ENCODE measurements at regions not wholly inside any gene's neighbourhood (a gene's known extent, or its start where the extent isn't known, plus 50 kb on each side); places are given as distances from the start of the nearest gene placed in this dataset.

DNA sequence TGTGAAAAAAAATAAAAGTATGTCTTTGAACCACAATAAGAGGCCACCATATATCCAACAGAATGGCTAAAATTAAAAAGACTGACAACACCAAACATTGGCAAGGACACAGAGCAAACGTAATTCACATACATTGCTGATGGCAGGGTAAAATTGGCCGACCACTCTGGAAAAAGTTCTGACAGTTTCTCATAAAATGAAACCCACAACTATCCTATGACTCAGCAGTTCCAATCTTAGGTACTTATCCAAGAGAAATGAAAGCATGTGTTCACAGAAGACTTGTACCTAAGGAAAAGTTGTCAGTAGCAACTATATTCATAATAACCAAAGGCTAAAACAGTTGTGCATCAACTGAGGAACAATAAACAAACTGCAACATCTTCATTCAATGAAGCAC lies 357.3 kb upstream of the XYLT1 start:
- in situ Hi-C loops (cut with HindIII; ENCODE audit: low sequenced_read_pairs) = no loop called here
- DNase-seq (ENCODE audit: low read depth) = peak; percentile 92
- TF ChIP-seq, protein P1, sequence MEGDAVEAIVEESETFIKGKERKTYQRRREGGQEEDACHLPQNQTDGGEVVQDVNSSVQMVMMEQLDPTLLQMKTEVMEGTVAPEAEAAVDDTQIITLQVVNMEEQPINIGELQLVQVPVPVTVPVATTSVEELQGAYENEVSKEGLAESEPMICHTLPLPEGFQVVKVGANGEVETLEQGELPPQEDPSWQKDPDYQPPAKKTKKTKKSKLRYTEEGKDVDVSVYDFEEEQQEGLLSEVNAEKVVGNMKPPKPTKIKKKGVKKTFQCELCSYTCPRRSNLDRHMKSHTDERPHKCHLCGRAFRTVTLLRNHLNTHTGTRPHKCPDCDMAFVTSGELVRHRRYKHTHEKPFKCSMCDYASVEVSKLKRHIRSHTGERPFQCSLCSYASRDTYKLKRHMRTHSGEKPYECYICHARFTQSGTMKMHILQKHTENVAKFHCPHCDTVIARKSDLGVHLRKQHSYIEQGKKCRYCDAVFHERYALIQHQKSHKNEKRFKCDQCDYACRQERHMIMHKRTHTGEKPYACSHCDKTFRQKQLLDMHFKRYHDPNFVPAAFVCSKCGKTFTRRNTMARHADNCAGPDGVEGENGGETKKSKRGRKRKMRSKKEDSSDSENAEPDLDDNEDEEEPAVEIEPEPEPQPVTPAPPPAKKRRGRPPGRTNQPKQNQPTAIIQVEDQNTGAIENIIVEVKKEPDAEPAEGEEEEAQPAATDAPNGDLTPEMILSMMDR (IDR thresholded peaks at IDR 0.05; ENCODE audit: low read depth, low read length, missing control alignments) = no peak
- H3K4me3 ChIP-seq (ENCODE audit: low read depth, low read length) = no peak overlapping the region

DNA sequence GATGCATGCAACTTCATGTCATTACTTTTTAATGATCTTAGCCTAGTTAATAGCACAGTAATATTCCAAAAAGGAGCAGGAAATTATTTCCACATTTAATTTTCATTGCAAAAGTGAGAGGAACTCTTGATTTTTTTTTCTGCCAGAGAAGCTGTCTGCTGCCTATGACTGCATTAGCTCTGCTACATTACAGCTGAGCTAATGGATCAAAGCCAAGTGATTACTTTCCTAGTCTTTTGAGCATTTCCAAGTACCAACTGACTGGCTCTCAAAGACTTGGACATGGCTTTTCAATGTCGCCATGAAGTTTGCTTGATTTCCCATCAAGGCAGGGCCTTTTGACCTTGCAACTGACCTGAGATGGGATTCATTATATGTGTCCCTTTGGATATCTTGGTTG lies 356.6 kb upstream of the XYLT1 start:
- TF ChIP-seq, protein P1 (IDR thresholded peaks at IDR 0.05; ENCODE audit: low read depth, low read length, missing control alignments) = no peak
- DNase-seq (ENCODE audit: low read depth) = peak; percentile 54

DNA sequence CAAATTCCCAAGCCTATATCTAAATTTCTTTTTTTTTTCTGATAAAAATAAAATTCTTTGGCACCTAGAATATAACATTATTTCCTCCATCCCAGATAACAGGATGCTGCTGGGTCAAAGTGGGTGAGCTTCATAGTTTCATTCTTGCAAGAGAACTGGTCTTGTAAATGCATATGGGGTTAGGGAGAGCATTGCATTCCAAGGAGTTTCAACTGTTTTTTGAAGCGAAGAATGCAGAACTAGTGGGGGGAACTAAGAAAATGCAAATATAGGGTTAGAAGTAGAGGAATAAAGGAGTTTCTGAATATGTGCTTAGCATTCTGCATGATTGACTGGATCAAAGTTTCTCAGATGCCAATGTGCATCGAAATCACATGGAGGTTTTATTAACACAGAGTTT lies 347.2 kb upstream of the XYLT1 start:
- no peak for DNase-seq (ENCODE audit: low read depth)
- no peak overlapping the region for H3K4me3 ChIP-seq (ENCODE audit: low read depth, low read length)
- TF ChIP-seq, protein P1 (IDR thresholded peaks at IDR 0.05; ENCODE audit: low read depth, low read length, missing control alignments) = no peak
- in situ Hi-C loops (cut with HindIII; ENCODE audit: low sequenced_read_pairs) = no loop called here

More for the DNA sequence above, 356.6 kb upstream of the XYLT1 start:
- H3K4me3 ChIP-seq (ENCODE audit: low read depth, low read length) = no peak overlapping the region
- in situ Hi-C loops (cut with HindIII; ENCODE audit: low sequenced_read_pairs) = no loop called here

DNA sequence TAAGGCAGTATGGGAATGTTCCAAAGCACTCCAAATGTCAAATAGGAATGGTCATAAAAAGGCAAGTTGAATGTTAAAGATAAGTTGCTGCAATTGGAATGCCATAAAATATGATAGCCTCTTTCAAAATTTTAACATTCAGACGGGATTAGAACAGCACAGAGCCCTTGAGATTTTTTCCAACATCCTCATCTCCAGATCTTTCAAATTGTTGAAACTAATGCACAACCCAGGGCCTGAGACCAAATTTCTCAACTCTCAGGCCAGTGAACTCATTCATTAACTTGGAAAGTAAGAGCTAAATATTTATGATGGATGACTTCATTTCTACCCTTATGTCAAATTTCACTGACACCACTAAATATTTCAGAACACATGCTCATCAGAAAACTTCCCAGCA lies 346.5 kb upstream of the XYLT1 start:
- no peak overlapping the region for H3K4me3 ChIP-seq (ENCODE audit: low read depth, low read length)
- DNase-seq (ENCODE audit: low read depth) = no peak
- TF ChIP-seq, protein P1 (IDR thresholded peaks at IDR 0.05; ENCODE audit: low read depth, low read length, missing control alignments) = no peak
- in situ Hi-C loops (cut with HindIII; ENCODE audit: low sequenced_read_pairs) = no loop called here

DNA sequence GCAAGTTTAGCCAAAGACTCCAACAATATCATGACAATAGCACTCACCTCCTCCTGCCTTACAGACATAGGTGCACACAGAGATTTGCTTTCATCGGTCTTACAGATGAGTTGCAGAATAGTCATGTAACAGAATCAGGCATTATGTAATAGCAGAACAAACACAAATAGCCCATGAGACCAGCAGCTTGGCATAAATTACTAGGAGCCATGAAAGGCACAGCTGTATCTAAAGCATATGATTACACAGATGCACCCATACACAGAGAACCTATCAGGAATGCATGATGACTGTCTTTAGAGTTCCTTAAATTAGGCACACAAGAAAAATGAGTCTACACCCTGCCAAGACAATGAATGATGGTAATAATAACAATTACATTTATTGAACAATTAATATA lies 342.0 kb upstream of the XYLT1 start:
- in situ Hi-C loops (cut with HindIII; ENCODE audit: low sequenced_read_pairs) = no loop called here

DNA sequence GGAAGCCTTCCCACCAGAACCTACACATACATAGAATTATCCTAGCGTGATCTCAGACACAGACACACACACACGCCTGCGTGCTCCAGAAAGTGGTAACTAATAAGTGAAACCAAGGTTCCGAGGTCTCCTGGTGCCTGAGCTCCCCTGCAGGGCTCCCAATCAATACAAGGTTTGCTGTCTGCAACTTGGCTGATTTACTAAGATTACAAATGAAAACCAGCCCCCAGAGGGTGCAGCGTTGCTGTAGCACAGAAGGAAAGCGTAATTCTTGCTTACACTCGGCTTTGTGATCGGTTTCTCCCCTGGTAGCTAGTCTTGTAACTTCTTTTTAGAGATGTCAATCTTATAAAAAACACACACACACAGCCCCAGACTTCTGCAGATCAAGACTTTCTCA lies 334.1 kb upstream of the XYLT1 start:
- in situ Hi-C loops (cut with HindIII; ENCODE audit: low sequenced_read_pairs) = no loop called here
- DNase-seq (ENCODE audit: low read depth) = no peak
- H3K4me3 ChIP-seq (ENCODE audit: low read depth, low read length) = no peak overlapping the region
- TF ChIP-seq, protein P1 (IDR thresholded peaks at IDR 0.05; ENCODE audit: low read depth, low read length, missing control alignments) = no peak

More for the DNA sequence above, 342.0 kb upstream of the XYLT1 start:
- DNase-seq (ENCODE audit: low read depth) = no peak
- TF ChIP-seq, protein P1 (IDR thresholded peaks at IDR 0.05; ENCODE audit: low read depth, low read length, missing control alignments) = no peak
- no peak overlapping the region for H3K4me3 ChIP-seq (ENCODE audit: low read depth, low read length)

All from astrocyte of the cerebellum (primary cell).